CD8-positive, alpha-beta memory T cell (primary cell): ENCODE measurements at regions not wholly inside any gene's neighbourhood (a gene's known extent, or its start where the extent isn't known, plus 50 kb on each side); places are given as distances from the start of the nearest gene placed in this dataset.
"Not testable (repeated sequence)": the region's sequence is repeated elsewhere in the genome, so short reads cannot be mapped to it uniquely, and the experiment has no call there.

Experiments
- CTCF ChIA-PET: fragments of 350-600 bp; sonication (Branson Sonifier 250); formaldehyde crosslinking; loops from one replicate; lab custom pipeline; 2021; ENCODE audit warnings: antibody characterized with exemption; lab: Charles Lee
- POLR2A ChIA-PET: fragments of 350-600 bp; sonication (Branson Sonifier 250); formaldehyde crosslinking; loops from one replicate; lab custom pipeline; 2021; ENCODE audit warnings: antibody characterized with exemption; lab: Charles Lee
- DNase-seq, 5 donors: peaks; one replicate each; pipeline versions ENCODE4 v3.0.0 to v3.0.0-alpha.2; 2020 to 2022; ENCODE audit warnings: mixed read lengths in 1 of 5
- H3K27ac ChIP-seq: one replicate; pipeline ENCODE4 v1.7.0; 2013; ENCODE audit warnings: low read depth, mild to moderate bottlenecking, low read length, moderate library complexity
- H3K27me3 ChIP-seq: 2 replicates; pipeline ENCODE4 v1.7.0; 2013; ENCODE audit warnings: low read length, mild to moderate bottlenecking; ENCODE audit not compliant: insufficient read depth, poor library complexity, severe bottlenecking
- H3K36me3 ChIP-seq: 2 replicates; pipeline ENCODE4 v1.7.0; 2013; ENCODE audit warnings: mild to moderate bottlenecking, low read length, moderate library complexity; ENCODE audit not compliant: insufficient read depth
- H3K4me1 ChIP-seq: 2 replicates; pipeline ENCODE4 v1.7.0; 2013; ENCODE audit warnings: mild to moderate bottlenecking, low read length, moderate library complexity; ENCODE audit not compliant: insufficient read depth
- H3K4me3 ChIP-seq: 2 replicates; pipeline ENCODE4 v1.7.0; 2013; ENCODE audit warnings: mild to moderate bottlenecking, low read length
- H3K9me3 ChIP-seq: 2 replicates; pipeline ENCODE4 v1.7.0; 2013; ENCODE audit warnings: mild to moderate bottlenecking, low read length
- H3K27ac Mint-ChIP-seq, 8 donors: one replicate each; pipeline ENCODE4 v1.8.0; 2020 to 2021; ENCODE audit warnings: mixed read lengths in 8 of 8, mild to moderate bottlenecking in 6 of 8, inconsistent platforms in 3 of 8, moderate library complexity in 3 of 8
- H3K27me3 Mint-ChIP-seq, 2 donors: one replicate each; pipeline ENCODE4 v1.8.0; 2020 to 2021; ENCODE audit warnings: mixed read lengths in 2 of 2, mild to moderate bottlenecking in 1 of 2, moderate library complexity in 1 of 2
- H3K36me3 Mint-ChIP-seq, 3 donors: one replicate each; pipeline ENCODE4 v1.8.0; 2020 to 2021; ENCODE audit warnings: mixed read lengths in 3 of 3, inconsistent platforms in 1 of 3, mild to moderate bottlenecking in 1 of 3
- H3K4me1 Mint-ChIP-seq, 3 donors: one replicate each; pipeline ENCODE4 v1.8.0; 2020 to 2021; ENCODE audit warnings: mixed read lengths in 3 of 3, inconsistent platforms in 1 of 3, mild to moderate bottlenecking in 1 of 3
- H3K4me3 Mint-ChIP-seq, 7 donors: one replicate each; pipeline ENCODE4 v1.8.0; 2020 to 2021; ENCODE audit warnings: mixed read lengths in 7 of 7, mild to moderate bottlenecking in 6 of 7, moderate library complexity in 4 of 7, inconsistent platforms in 2 of 7
- H3K9me3 Mint-ChIP-seq, 5 donors: one replicate each; pipeline ENCODE4 v1.8.0; 2020 to 2022; ENCODE audit warnings: mixed read lengths in 5 of 5, mild to moderate bottlenecking in 3 of 5, moderate library complexity in 2 of 5, inconsistent platforms in 1 of 5

- Histone ChIP-seq H3K27ac (no peak overlapping the region), H3K9me3 (no peaks in the 10 kb centered on the region), H3K27me3 (no peaks in the 10 kb centered on the region), H3K4me3 (peak overlapping the region; percentile 57), H3K4me1 (peaks cover 4% of the 10 kb centered on the region), H3K36me3 (no peaks in the 10 kb centered on the region)
- peak overlapping the region; percentile 69 to 97 (median 78) for H3K27ac Mint-ChIP-seq
- no peaks in the 10 kb centered on the region for H3K9me3 Mint-ChIP-seq
- ChIA-PET POLR2A (no interaction called here), CTCF (no interaction called here)
- H3K27me3 Mint-ChIP-seq = peaks cover 0 to 7% of the 10 kb centered on the region in 2 donors
- peak in 3 of 5 donors; percentile 12 to 20 (median 20) for DNase-seq
- H3K4me3 Mint-ChIP-seq = peak overlapping the region; percentile 9 to 85 (median 81)
- no peaks in the 10 kb centered on the region for H3K36me3 Mint-ChIP-seq
- peaks cover 26 to 32% (median 30%) of the 10 kb centered on the region in 3 donors for H3K4me1 Mint-ChIP-seq
Measured at GRCh38 chr10:43846187-43846680, 197.6 kb upstream of the ZNF32 start.

GRCh38 chr10:43845121-43845520 lies 196.4 kb upstream of the ZNF32 start:
- Mint-ChIP-seq H3K36me3 (no peaks in the 10 kb centered on the region), H3K4me3 (peak overlapping the region in 2 of 7 donors; percentile 6 to 50), H3K27me3 (peaks cover 0 to 7% of the 10 kb centered on the region in 2 donors), H3K27ac (peak overlapping the region in 6 of 8 donors; percentile 51 to 81 (median 72)), H3K9me3 (no peaks in the 10 kb centered on the region), H3K4me1 (peaks cover 26 to 32% (median 30%) of the 10 kb centered on the region in 3 donors)
- no peak for DNase-seq
- no peaks in the 10 kb centered on the region for H3K36me3 ChIP-seq
- ChIA-PET POLR2A (no interaction called here), CTCF (no interaction called here)
- no peaks in the 10 kb centered on the region for H3K9me3 ChIP-seq
- no peak overlapping the region for H3K27ac ChIP-seq
- H3K4me1 ChIP-seq = peaks cover 4% of the 10 kb centered on the region
- H3K4me3 ChIP-seq = no peak overlapping the region
- no peaks in the 10 kb centered on the region for H3K27me3 ChIP-seq

GRCh38 chr10:43844221-43844620 lies 195.5 kb upstream of the ZNF32 start:
- Histone ChIP-seq H3K36me3 (no peaks in the 10 kb centered on the region), H3K27me3 (no peaks in the 10 kb centered on the region), H3K27ac (no peak overlapping the region), H3K4me1 (peaks cover 4% of the 10 kb centered on the region), H3K9me3 (no peaks in the 10 kb centered on the region), H3K4me3 (no peak overlapping the region)
- CTCF ChIA-PET = no interaction called here
- H3K4me3 Mint-ChIP-seq = no peak overlapping the region
- H3K9me3 Mint-ChIP-seq = no peaks in the 10 kb centered on the region
- POLR2A ChIA-PET = no interaction called here
- peak overlapping the region in 5 of 8 donors; percentile 37 to 78 (median 73) for H3K27ac Mint-ChIP-seq
- H3K27me3 Mint-ChIP-seq = peaks cover 0 to 7% of the 10 kb centered on the region in 2 donors
- DNase-seq = no peak
- peaks cover 26 to 32% (median 30%) of the 10 kb centered on the region in 3 donors for H3K4me1 Mint-ChIP-seq
- H3K36me3 Mint-ChIP-seq = no peaks in the 10 kb centered on the region

GRCh38 chr10:43843321-43844101 lies 194.8 kb upstream of the ZNF32 start:
- H3K4me1 Mint-ChIP-seq = peaks cover 26 to 32% (median 30%) of the 10 kb centered on the region in 3 donors
- H3K4me3 Mint-ChIP-seq = no peak overlapping the region
- Histone ChIP-seq H3K9me3 (no peaks in the 10 kb centered on the region), H3K4me1 (peaks cover 4% of the 10 kb centered on the region), H3K4me3 (no peak overlapping the region), H3K27ac (no peak overlapping the region), H3K27me3 (no peaks in the 10 kb centered on the region), H3K36me3 (no peaks in the 10 kb centered on the region)
- CTCF ChIA-PET = no interaction called here
- no peaks in the 10 kb centered on the region for H3K9me3 Mint-ChIP-seq
- peak overlapping the region in 4 of 8 donors; percentile 15 to 78 (median 40) for H3K27ac Mint-ChIP-seq
- DNase-seq = no peak
- POLR2A ChIA-PET = no interaction called here
- H3K36me3 Mint-ChIP-seq = no peaks in the 10 kb centered on the region
- peaks cover 0 to 5% of the 10 kb centered on the region in 2 donors for H3K27me3 Mint-ChIP-seq

GRCh38 chr10:43842496-43842895 lies 193.8 kb upstream of the ZNF32 start:
- Histone ChIP-seq H3K4me3 (no peak overlapping the region), H3K27me3 (no peaks in the 10 kb centered on the region), H3K9me3 (no peaks in the 10 kb centered on the region), H3K36me3 (no peaks in the 10 kb centered on the region), H3K4me1 (peaks cover 4% of the 10 kb centered on the region), H3K27ac (no peak overlapping the region)
- Mint-ChIP-seq H3K9me3 (no peaks in the 10 kb centered on the region), H3K36me3 (no peaks in the 10 kb centered on the region), H3K27me3 (peaks cover 0 to 5% of the 10 kb centered on the region in 2 donors), H3K4me1 (peaks cover 24 to 28% (median 27%) of the 10 kb centered on the region in 3 donors), H3K27ac (peak overlapping the region in 4 of 8 donors; percentile 22 to 85 (median 56)), H3K4me3 (peak overlapping the region in 1 of 7 donors; percentile 14)
- ChIA-PET POLR2A (no interaction called here), CTCF (no interaction called here)
- DNase-seq = no peak

- H3K9me3 ChIP-seq = no peaks in the 10 kb centered on the region
- ChIA-PET CTCF (no interaction called here), POLR2A (no interaction called here)
- no peak for DNase-seq
- Mint-ChIP-seq H3K27me3 (peaks cover 0 to 5% of the 10 kb centered on the region in 2 donors), H3K4me3 (peak overlapping the region in 1 of 7 donors; percentile 14), H3K36me3 (no peaks in the 10 kb centered on the region), H3K4me1 (peaks cover 19 to 24% (median 22%) of the 10 kb centered on the region in 3 donors), H3K27ac (no peak overlapping the region), H3K9me3 (no peaks in the 10 kb centered on the region)
- no peaks in the 10 kb centered on the region for H3K36me3 ChIP-seq
- H3K27me3 ChIP-seq = no peaks in the 10 kb centered on the region
- H3K27ac ChIP-seq = no peak overlapping the region
- H3K4me3 ChIP-seq = no peak overlapping the region
- H3K4me1 ChIP-seq = peaks cover 3% of the 10 kb centered on the region
Measured at GRCh38 chr10:43842072-43842471, 193.4 kb upstream of the ZNF32 start.

- Mint-ChIP-seq H3K9me3 (peaks cover 0 to 3% (median 2%) of the 10 kb centered on the region in 5 donors), H3K27ac (no peak overlapping the region), H3K4me3 (no peak overlapping the region), H3K4me1 (peaks cover 3% of the 10 kb centered on the region in 3 donors), H3K27me3 (peaks cover 0 to 4% of the 10 kb centered on the region in 2 donors), H3K36me3 (peaks cover 0 to 8% (median 0%) of the 10 kb centered on the region in 3 donors)
- no peaks in the 10 kb centered on the region for H3K36me3 ChIP-seq
- no peak overlapping the region for H3K4me3 ChIP-seq
- no peaks in the 10 kb centered on the region for H3K4me1 ChIP-seq
- DNase-seq = no peak
- H3K27ac ChIP-seq = no peak overlapping the region
- ChIA-PET CTCF (interaction anchor here (1.0 kb wide), 1 partner anchor 150 kb away, joined by 3 read pairs; no protein-coding TSS in a partner anchor), POLR2A (no interaction called here)
- no peaks in the 10 kb centered on the region for H3K27me3 ChIP-seq
- no peaks in the 10 kb centered on the region for H3K9me3 ChIP-seq
Measured at GRCh38 chr10:43839973-43840372, 191.3 kb upstream of the ZNF32 start.

GRCh38 chr10:43834751-43835150 lies 186.1 kb upstream of the ZNF32 start:
- H3K4me3 Mint-ChIP-seq, H3K4me1 Mint-ChIP-seq, H3K4me1 ChIP-seq, POLR2A ChIA-PET, H3K27ac ChIP-seq, H3K36me3 ChIP-seq, H3K27me3 ChIP-seq, H3K27me3 Mint-ChIP-seq, DNase-seq, H3K4me3 ChIP-seq, CTCF ChIA-PET, H3K9me3 ChIP-seq: not testable (repeated sequence)
- H3K36me3 Mint-ChIP-seq = peaks cover 0 to 16% (median 0%) of the 10 kb centered on the region in 3 donors
- peak overlapping the region in 1 of 8 donors; percentile 2 for H3K27ac Mint-ChIP-seq
- H3K9me3 Mint-ChIP-seq = peaks cover 0 to 12% (median 4%) of the 10 kb centered on the region in 5 donors
